ENCODE measurements at regions not wholly inside any gene's neighbourhood (a gene's known extent, or its start where the extent isn't known, plus 50 kb on each side); places are given as distances from the start of the nearest gene placed in this dataset.

GRCh38 chr3:74921676-74922075, 307.2 kb upstream of the CNTN3 start:
- no peaks in the 10 kb centered on the region for H3K36me3 ChIP-seq (replicated peaks; ENCODE audit: insufficient read depth, low read length)
- no peaks in the 10 kb centered on the region for H3F3A ChIP-seq (ENCODE audit: insufficient read depth, low read length)
- DNase-seq: no peak
- H3K27me3 ChIP-seq (replicated peaks; ENCODE audit: insufficient read depth, low read length): no peaks in the 10 kb centered on the region
- H3K4me2 ChIP-seq (ENCODE audit: low read depth, low read length): no peak overlapping the region
- no peaks in the 10 kb centered on the region for H3K9me3 ChIP-seq (replicated peaks; ENCODE audit: insufficient read depth, low read length)
- H3K79me2 ChIP-seq (ENCODE audit: low read length): no peaks in the 10 kb centered on the region
- no peak overlapping the region for H2AFZ ChIP-seq (ENCODE audit: low read length)
- no peak overlapping the region for H3K27ac ChIP-seq (ENCODE audit: low read length)
- H3K4me3 ChIP-seq (ENCODE audit: low read length): no peak overlapping the region
- H4K20me1 ChIP-seq (ENCODE audit: insufficient read depth, low read length): no peaks in the 10 kb centered on the region
- TF ChIP-seq CTCF (IDR thresholded peaks at IDR 0.05; ENCODE audit: low read length): no peak
- no peak for TF ChIP-seq EZH2phosphoT487 (IDR thresholded peaks at IDR 0.05; ENCODE audit: low read length)
- TF ChIP-seq EZH2 (optimal IDR thresholded peaks at IDR 0.05; ENCODE audit: low read depth, low read length): no peak
- H3K4me1 ChIP-seq (ENCODE audit: low read length): no peaks in the 10 kb centered on the region
- H3K9me2 ChIP-seq (replicated peaks; ENCODE audit: insufficient read depth, low read length): no peaks in the 10 kb centered on the region
- no peak overlapping the region for H3K9ac ChIP-seq (ENCODE audit: low read length)

GRCh38 chr3:74920721-74921350, 306.4 kb upstream of the CNTN3 start:
- H3K4me1 ChIP-seq (ENCODE audit: low read length): no peaks in the 10 kb centered on the region
- H2AFZ ChIP-seq (ENCODE audit: low read length): no peak overlapping the region
- no peaks in the 10 kb centered on the region for H3K79me2 ChIP-seq (ENCODE audit: low read length)
- no peak overlapping the region for H3K9ac ChIP-seq (ENCODE audit: low read length)
- no peaks in the 10 kb centered on the region for H3F3A ChIP-seq (ENCODE audit: insufficient read depth, low read length)
- no peaks in the 10 kb centered on the region for H3K9me2 ChIP-seq (replicated peaks; ENCODE audit: insufficient read depth, low read length)
- no peak overlapping the region for H3K4me2 ChIP-seq (ENCODE audit: low read depth, low read length)
- H3K4me3 ChIP-seq (ENCODE audit: low read length): no peak overlapping the region
- no peaks in the 10 kb centered on the region for H3K36me3 ChIP-seq (replicated peaks; ENCODE audit: insufficient read depth, low read length)
- H3K27me3 ChIP-seq (replicated peaks; ENCODE audit: insufficient read depth, low read length): no peaks in the 10 kb centered on the region
- no peak overlapping the region for H3K27ac ChIP-seq (ENCODE audit: low read length)
- TF ChIP-seq EZH2 (optimal IDR thresholded peaks at IDR 0.05; ENCODE audit: low read depth, low read length) (no peak), CTCF (IDR thresholded peaks at IDR 0.05; ENCODE audit: low read length) (no peak), EZH2phosphoT487 (IDR thresholded peaks at IDR 0.05; ENCODE audit: low read length) (no peak)
- DNase-seq: no peak
- H4K20me1 ChIP-seq (ENCODE audit: insufficient read depth, low read length): no peaks in the 10 kb centered on the region
- no peaks in the 10 kb centered on the region for H3K9me3 ChIP-seq (replicated peaks; ENCODE audit: insufficient read depth, low read length)

GRCh38 chr3:74916696-74917095, 302.2 kb upstream of the CNTN3 start:
- H4K20me1 ChIP-seq (ENCODE audit: insufficient read depth, low read length): no peaks in the 10 kb centered on the region
- no peak overlapping the region for H2AFZ ChIP-seq (ENCODE audit: low read length)
- TF ChIP-seq EZH2phosphoT487 (IDR thresholded peaks at IDR 0.05; ENCODE audit: low read length) (no peak), EZH2 (optimal IDR thresholded peaks at IDR 0.05; ENCODE audit: low read depth, low read length) (no peak), CTCF (IDR thresholded peaks at IDR 0.05; ENCODE audit: low read length) (no peak)
- no peaks in the 10 kb centered on the region for H3K9me3 ChIP-seq (replicated peaks; ENCODE audit: insufficient read depth, low read length)
- no peak overlapping the region for H3K9ac ChIP-seq (ENCODE audit: low read length)
- no peak overlapping the region for H3K4me2 ChIP-seq (ENCODE audit: low read depth, low read length)
- DNase-seq: no peak
- H3F3A ChIP-seq (ENCODE audit: insufficient read depth, low read length): no peaks in the 10 kb centered on the region
- no peaks in the 10 kb centered on the region for H3K36me3 ChIP-seq (replicated peaks; ENCODE audit: insufficient read depth, low read length)
- H3K4me3 ChIP-seq (ENCODE audit: low read length): no peak overlapping the region
- H3K27me3 ChIP-seq (replicated peaks; ENCODE audit: insufficient read depth, low read length): no peaks in the 10 kb centered on the region
- no peaks in the 10 kb centered on the region for H3K4me1 ChIP-seq (ENCODE audit: low read length)
- no peak overlapping the region for H3K27ac ChIP-seq (ENCODE audit: low read length)
- H3K79me2 ChIP-seq (ENCODE audit: low read length): no peaks in the 10 kb centered on the region
- no peaks in the 10 kb centered on the region for H3K9me2 ChIP-seq (replicated peaks; ENCODE audit: insufficient read depth, low read length)

All from MM.1S (cell line).